Right renal pelvis (tissue), 4 donors: ENCODE measurements at regions not wholly inside any gene's neighbourhood (a gene's known extent, or its start where the extent isn't known, plus 50 kb on each side); places are given as distances from the start of the nearest gene placed in this dataset.

ENCODE experiments used
- DNase-seq, 4 donors: peaks; one replicate each; pipeline ENCODE4 v3.0.0-alpha.2; 2013; ENCODE audit warnings: low read depth in 4 of 4, low spot score in 3 of 4, missing footprints in 1 of 4

GRCh38 chr22:49202226-49202625 is 625.4 kb downstream of the BRD1 start:
- DNase-seq = no peak

- no peak for DNase-seq
Observed at GRCh38 chr22:49201046-49201970, 626.4 kb downstream of the BRD1 start.

DNA sequence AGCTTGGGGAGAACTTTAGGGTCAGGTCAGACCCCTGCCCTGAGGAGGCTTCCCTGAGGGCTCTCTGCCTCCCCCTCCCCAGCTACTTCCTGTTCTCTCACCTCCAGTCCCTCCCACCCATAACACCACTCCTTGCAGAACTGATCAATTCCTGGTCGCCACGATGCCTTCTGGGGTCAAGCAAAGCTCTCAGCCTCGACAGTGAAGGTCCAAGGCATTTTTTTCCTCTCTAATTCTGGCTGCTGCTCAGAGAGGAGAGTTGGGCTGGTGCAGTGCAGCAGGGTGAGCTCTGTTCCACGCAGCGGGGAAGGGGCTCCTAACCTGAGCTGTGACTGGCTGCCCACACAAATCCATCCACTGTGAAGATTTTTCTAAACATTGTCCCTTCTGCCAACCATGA is 628.4 kb downstream of the BRD1 start:
- no peak for DNase-seq

DNA sequence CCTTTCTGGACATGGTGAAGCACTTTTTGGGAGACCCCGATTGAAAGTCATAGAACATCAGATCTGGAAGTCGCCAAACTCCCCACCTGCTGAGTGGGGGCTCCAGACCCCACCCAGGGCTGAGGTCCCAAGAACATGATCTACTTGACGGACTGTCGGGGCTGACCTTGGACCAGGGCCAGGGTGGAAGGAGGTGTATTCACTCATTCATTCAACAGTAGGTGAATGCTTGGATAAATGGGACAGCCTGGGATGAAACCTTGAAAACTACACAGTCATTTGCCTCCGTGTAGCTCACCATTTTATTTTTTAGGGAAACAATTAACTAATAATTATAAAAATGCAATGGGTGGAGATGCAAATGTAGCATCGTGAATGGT is 629.0 kb downstream of the BRD1 start:
- no peak for DNase-seq

DNA sequence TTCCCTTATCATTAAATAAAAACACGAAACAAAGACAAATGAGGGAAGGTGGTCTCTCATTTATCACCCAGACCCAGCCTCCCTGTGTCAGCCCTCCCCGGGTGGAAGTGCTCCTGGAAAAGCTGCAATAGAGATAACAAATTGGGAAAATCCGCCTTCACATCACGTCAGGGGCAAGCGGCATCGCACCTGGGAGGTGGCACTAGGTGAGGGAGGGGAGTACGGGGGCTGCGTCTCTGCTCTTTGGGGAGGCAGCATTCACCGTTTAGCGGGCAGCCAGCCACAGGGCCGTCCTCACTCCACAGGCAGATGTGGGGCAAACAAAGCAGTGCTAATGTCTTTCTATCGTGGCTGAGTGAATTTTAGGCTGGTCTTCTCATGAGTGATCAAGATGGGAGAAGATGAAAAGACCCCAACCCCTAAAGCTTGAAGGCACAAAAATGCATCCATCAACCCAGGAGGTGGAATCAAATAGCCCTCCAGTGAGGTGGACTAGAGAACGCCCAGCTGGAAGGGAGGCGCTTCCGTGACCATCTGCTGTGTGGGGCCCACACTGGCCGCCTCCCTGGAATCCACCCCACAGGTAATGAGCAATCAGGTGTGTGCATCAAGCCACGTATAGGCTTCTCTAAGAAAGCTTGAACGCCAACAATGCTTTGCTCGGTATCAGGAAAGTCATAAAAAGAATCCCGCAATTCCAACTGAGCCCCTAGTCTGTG is 629.5 kb downstream of the BRD1 start:
- DNase-seq = no peak

DNA sequence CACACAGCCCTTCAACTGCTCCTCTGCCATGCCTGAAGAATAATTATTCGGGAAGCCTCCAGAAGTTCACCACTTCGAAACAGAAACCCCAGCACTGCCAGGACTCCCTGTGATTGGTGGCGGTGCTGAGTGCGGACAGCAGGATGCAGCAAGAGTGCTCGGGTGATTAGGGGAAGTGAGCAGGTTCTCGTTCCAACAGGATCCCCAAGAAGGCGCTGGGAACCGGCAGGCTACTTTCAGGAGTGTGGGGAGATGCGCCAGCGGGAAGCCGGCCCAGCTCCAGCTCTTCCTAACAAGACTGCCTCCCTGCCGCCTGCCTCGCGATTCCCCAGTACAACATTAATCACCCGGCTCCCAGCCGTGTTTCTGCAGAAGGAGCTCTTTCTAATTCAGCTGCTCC is 630.2 kb downstream of the BRD1 start:
- DNase-seq = no peak

DNA sequence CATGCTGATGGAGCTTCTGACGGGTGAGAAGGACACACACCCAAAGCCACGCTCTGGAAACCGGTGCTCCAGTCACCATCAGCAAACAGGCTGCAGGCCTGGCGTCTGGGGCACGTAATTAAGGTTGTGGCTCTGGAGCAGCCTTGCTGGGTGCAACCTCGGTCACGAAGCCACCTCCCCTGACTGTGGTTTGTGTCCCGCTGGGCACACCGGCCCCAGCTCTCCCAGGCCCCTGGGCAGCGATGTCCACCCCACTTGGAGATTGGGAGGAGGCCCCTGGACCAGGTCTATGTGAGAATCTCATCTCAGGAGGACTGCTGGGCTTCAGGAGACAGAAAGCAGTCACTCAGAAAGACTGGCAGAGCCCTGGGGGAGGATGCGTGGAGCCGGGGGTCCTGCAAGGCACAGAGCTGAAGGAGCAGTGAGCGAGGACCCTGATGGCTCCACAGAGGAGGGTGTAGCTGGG is 631.6 kb downstream of the BRD1 start:
- no peak for DNase-seq

GRCh38 chr22:49195636-49196035 is 632.0 kb downstream of the BRD1 start:
- no peak for DNase-seq

DNA sequence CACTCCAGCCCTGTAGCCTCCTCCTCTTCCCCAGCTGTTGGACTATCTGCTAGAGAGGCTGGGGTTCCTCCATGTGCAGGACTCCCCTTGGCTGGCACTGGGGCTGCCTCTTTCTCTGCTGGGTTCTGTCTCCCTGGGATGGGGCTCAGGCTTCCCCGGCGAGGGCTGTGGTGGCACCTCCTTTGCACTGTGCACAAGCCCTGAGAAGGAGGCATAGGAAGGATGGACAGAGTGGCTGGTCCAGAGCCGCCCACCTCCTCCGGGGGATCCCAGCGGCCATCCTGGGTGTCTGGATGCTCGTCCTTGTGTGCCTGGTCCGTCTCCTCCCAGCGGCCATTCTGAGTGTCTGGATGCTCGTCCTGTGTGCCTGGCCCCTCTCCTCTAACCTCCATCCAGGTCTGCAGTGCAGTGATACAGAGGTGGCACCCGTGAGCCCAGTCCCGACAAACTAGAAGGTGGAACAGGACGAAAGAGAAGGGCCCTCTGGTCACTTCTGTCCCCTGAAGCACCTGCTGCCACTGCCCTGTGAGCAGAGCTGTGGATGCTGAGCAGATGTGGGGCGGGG is 633.7 kb downstream of the BRD1 start:
- no peak for DNase-seq

- no peak for DNase-seq
Observed at GRCh38 chr22:49193348-49193747, 634.3 kb downstream of the BRD1 start.

DNA sequence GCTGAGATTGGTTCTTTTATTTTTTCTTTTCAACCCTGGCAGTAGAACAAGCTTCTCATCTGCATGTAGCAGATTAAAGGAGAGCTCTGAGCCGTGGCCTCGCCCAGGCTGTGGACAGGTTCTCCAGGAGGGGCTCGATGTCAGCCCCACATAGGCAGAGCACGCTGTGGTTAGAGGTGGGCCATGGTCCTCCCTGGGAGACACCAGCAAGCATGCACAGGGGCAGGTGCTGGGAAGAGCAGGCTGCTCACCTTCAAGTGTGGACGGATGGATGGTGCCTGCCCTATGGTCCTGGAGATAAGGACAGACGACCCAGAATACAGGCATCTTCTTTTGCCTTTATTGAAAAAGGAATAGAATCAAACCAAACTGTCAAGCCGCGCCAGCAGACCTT is 634.8 kb downstream of the BRD1 start:
- DNase-seq = no peak

GRCh38 chr22:49192180-49192856 is 635.4 kb downstream of the BRD1 start:
- DNase-seq = no peak

DNA sequence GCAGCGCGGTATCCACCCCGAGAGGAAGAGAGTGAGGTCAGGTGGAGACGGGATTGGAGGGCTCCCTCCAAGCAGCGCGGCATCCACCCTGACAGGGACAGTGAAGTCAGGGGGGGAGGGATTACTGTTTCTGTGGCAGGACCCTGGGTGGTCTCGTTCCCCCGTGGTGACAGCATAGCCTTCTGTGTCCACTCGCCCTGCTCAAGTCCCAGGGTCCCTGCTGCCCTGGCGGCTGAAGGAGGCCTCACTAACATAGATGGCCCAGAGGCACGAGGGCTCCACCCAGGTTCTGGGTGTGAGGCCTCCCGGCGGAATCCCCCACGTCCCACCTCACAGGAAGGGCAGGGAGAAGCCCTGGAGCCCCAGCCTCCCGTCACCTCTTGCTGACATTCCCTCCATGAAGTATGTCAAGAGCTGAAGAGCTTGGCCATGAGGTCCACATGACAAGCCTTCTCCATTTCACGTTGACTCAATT is 636.1 kb downstream of the BRD1 start:
- no peak for DNase-seq

GRCh38 chr22:49190816-49191505 is 636.7 kb downstream of the BRD1 start:
- no peak for DNase-seq

DNA sequence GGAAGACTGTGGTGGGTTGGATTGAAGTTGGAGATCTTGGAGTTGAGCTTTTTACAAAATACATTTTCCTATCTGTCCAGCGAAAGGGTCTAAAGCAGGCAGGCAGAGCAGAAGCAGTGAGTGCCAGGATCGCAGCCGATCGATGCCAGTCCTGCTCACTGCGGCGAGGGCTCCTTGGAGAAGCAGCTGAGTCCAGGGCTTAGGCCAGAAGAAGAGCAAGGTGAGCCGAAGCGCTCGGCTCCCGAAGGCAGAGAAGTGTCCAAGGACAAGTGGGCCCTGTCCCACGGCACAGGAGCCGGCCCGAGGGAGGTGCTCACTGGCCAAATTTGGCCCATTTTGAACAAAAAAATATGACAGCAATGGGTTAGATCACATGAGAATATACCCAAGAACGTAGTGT is 637.8 kb downstream of the BRD1 start:
- DNase-seq = no peak

- no peak for DNase-seq
Observed at GRCh38 chr22:49188591-49188990, 639.1 kb downstream of the BRD1 start.

DNA sequence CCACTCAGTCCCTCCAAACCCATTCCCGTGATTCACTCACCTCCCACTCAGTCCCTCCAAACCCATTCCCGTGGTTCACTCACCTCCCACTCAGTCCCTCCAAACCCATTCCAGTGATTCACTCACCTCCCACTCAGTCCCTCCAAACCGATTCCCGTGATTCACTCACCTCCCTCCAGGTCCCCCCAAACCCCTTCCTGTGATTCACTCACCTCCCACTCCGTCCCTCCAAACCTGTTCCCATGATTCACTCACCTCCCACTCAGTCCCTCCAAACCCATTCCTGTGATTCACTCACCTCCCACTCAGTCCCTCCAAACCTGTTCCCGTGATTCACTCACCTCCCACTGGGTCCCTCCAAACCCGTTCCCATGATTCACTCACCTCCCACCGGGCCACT is 639.6 kb downstream of the BRD1 start:
- DNase-seq = no peak

- DNase-seq = no peak
Observed at GRCh38 chr22:49186762-49187161, 640.9 kb downstream of the BRD1 start.

DNA sequence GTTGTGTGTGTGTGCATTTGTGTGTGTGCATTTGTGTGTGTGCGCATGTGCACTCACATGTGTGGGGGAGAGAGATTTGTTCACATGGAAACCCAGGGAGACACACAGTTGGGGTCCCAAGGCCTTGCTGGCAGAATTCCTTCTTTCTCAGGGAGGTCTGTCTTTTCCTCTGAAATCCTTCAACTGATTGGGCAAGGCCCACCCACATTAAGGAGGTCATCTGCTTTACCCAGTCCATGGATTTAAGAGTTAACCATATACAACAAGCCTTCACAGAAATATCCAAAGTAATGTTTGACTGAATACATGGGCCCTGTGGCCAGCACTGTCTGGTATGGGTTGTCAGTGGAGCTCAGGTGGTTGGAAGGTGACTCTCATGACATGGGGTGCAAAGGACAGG is 641.4 kb downstream of the BRD1 start:
- DNase-seq = no peak

GRCh38 chr22:49185312-49185969 is 642.2 kb downstream of the BRD1 start:
- DNase-seq = no peak
